Thymus (tissue), 11 donors: ENCODE measurements at regions not wholly inside any gene's neighbourhood (a gene's known extent, or its start where the extent isn't known, plus 50 kb on each side); places are given as distances from the start of the nearest gene placed in this dataset.

ENCODE experiments used
- DNase-seq, 9 donors: peaks; one replicate each; pipeline ENCODE4 v3.0.0-alpha.2; 2013; ENCODE audit warnings: low spot score in 9 of 9, low read depth in 6 of 9, missing footprints in 1 of 9
- H3K27ac ChIP-seq, 2 donors: one replicate each; pipeline ENCODE4 v1.5.1; 2013; ENCODE audit warnings: control low read depth in 1 of 2, low read depth in 1 of 2, low read length in 1 of 2, mild to moderate bottlenecking in 1 of 2, moderate library complexity in 1 of 2
- H3K27me3 ChIP-seq, 2 donors: one replicate each; pipeline ENCODE4 v1.5.1; 2013; ENCODE audit warnings: low read length in 1 of 2; ENCODE audit not compliant: control insufficient read depth in 2 of 2, insufficient read depth in 1 of 2
- H3K36me3 ChIP-seq, 2 donors: one replicate each; pipeline ENCODE4 v1.5.1; 2013; ENCODE audit warnings: low read length in 1 of 2, mild to moderate bottlenecking in 1 of 2, moderate library complexity in 1 of 2; ENCODE audit not compliant: control insufficient read depth in 2 of 2, insufficient read depth in 2 of 2
- H3K4me1 ChIP-seq, 2 donors: one replicate each; pipeline ENCODE4 v1.5.1; 2013; ENCODE audit warnings: low read length in 2 of 2; ENCODE audit not compliant: control insufficient read depth in 2 of 2, insufficient read depth in 2 of 2
- H3K4me3 ChIP-seq, 2 donors: one replicate each; pipeline ENCODE4 v1.5.1; 2013; ENCODE audit warnings: low read length in 2 of 2, control low read depth in 1 of 2, mild to moderate bottlenecking in 1 of 2
- H3K9me3 ChIP-seq, 2 donors: one replicate each; pipeline ENCODE4 v1.5.1; 2013; ENCODE audit warnings: low read length in 1 of 2, mild to moderate bottlenecking in 1 of 2; ENCODE audit not compliant: control insufficient read depth in 2 of 2, insufficient read depth in 1 of 2
- WGBS: extraction: QIAGEN DNeasy Blood & Tissue Kit; methylation state at CpG from one replicate; pipeline ENCODE4 v1.1.7; 2013; 5-methylcytosine and 5-hydroxymethylcytosine counted together
- donor health status: healthy.

DNA sequence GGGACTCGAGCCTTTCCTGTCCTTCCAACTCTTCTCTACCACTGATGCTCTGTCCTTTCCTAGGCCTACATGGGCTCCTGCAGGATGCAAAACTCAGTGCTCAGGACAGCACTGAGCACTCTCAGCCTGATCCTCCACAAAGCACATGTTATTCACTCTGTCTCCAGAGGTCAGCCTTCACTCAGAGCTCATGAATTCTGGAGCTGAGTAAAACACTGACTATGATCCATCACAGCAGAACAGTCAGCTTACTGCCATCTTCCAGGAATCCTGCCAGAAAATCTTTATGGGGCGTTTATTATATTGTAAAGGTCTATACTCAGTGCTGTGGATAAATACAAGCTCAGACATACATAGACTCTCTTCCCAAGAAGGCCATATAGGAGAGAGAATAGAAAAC, 121.5 kb upstream of the CPEB2 start:
- Histone ChIP-seq H3K4me1 (no peaks in the 10 kb centered on the region), H3K36me3 (no peaks in the 10 kb centered on the region), H3K27ac (no peak overlapping the region), H3K27me3 (no peaks in the 10 kb centered on the region), H3K4me3 (no peak overlapping the region), H3K9me3 (no peaks in the 10 kb centered on the region)
- DNase-seq, result no peak
- 95% methylated on average over 2 of the region's 2 CpGs for WGBS

DNA sequence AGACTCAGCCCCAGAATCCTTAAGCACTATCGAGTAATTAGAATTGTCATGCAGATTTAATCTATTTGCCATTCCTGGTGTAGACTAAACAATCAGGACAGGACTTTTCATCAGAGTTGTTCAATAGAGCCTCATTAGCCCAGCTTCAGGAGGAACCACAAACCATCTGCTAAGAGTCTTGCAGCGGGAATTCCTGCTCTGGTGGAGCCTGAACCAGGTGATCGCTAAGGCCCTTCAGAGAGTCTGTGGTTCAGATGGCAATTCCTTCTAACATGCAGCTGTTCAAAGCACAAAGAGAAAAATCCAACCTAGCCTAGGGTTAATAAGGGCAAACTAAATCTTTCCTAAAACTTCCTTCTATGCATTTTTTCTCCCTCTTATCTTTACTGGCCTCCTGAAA, 119.1 kb upstream of the CPEB2 start:
- no peaks in the 10 kb centered on the region for H3K9me3 ChIP-seq
- H3K27me3 ChIP-seq, result no peaks in the 10 kb centered on the region
- H3K4me1 ChIP-seq, result no peaks in the 10 kb centered on the region
- no peak overlapping the region for H3K4me3 ChIP-seq
- no peaks in the 10 kb centered on the region for H3K36me3 ChIP-seq
- DNase-seq, result no peak
- 85% methylated on average over 3 of the region's 3 CpGs for WGBS
- no peak overlapping the region for H3K27ac ChIP-seq

DNA sequence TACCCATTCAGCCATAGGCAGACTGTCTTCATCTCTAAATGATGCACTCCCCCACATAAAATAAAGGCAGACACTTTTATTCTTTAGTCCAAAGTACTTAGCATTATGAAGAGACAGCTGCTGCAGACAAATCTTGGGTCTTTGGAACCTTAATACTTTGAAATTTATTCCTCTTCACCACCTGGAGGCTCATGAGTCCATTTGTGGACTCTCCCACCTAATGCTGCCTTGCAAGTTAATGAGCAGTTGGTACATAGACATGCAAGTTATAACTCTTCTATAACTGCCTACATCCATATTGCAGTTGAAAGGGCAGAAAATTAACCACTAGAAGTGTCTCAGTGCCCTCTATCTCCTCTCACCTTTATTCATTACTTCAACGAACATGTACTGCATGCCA, 118.6 kb upstream of the CPEB2 start:
- WGBS, result 94% methylated on average over 1 of the region's 1 CpG
- no peaks in the 10 kb centered on the region for H3K27me3 ChIP-seq

DNA sequence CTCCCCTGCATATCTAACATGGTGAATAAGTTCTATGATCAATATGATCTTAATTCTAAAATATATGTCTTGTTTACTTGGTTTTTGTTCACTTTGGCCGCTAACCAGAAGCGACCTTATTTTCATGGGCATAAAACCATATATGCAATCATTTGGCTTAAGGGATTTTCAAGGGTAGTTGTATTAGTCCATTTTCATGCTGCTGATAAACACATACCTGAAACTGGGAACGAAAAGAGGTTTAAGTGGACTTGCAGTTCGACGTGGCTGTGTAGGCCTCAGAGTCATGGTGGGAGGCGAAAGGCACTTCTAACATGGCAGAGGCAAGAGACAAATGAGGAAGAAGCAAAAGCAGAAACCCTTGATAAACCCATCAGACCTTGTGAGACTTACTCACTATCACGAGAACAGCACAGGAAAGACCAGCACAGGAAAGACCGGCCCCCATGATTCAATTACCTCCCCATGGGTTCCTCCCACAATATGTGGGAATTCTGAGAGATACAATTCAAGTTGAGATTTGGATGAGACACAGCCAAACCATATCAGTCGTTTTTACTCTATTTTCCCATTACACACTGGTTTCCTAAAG, 114.3 kb upstream of the CPEB2 start:
- no peaks in the 10 kb centered on the region for H3K4me1 ChIP-seq
- no peak for DNase-seq
- H3K9me3 ChIP-seq, result no peaks in the 10 kb centered on the region
- H3K4me3 ChIP-seq, result no peak overlapping the region
- WGBS, result 93% methylated on average over 9 of the region's 9 CpGs
- H3K27me3 ChIP-seq, result no peaks in the 10 kb centered on the region
- H3K27ac ChIP-seq, result no peak overlapping the region
- no peaks in the 10 kb centered on the region for H3K36me3 ChIP-seq

More for the DNA sequence above, 118.6 kb upstream of the CPEB2 start:
- Histone ChIP-seq H3K4me1 (no peaks in the 10 kb centered on the region), H3K9me3 (no peaks in the 10 kb centered on the region), H3K27ac (no peak overlapping the region), H3K36me3 (no peaks in the 10 kb centered on the region), H3K4me3 (no peak overlapping the region)
- DNase-seq, result no peak

DNA sequence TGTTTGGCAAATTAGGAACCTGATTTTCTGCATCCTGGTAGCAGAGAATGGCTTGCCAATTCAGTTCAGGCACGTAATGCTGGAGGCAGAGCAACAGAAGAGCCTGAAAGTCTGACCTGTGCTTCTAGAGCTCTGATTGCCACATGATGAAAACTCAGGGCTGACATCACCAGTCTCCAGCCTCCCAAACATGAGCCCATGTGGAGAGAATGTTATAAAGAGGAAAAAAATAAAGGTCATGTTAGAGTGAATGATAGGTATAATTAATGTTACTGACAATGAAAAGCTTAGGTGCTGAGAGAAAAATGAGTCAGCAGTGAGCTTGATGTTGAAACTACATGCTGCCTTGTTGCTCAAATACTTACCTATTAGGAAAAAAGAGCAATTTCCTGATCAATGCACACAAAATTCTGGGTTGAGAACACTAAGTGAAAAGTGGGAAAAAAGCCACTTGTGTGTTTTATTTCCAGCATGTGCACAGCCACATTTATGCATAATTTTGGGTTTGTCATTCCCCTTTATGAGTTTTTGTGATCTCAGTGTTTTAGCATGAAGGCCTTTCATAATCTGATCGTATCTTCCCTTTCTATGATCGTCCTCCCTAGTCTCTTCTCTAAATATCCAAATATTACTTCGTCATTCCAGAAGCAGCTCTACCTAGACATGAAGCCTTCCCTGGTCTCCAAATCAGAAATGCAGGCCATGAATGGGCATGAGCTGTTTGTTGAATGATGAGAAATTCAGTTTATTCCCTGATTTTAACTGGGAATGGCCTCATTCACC, 113.3 kb upstream of the CPEB2 start:
- no peak overlapping the region for H3K4me3 ChIP-seq
- no peaks in the 10 kb centered on the region for H3K4me1 ChIP-seq
- H3K36me3 ChIP-seq, result no peaks in the 10 kb centered on the region
- no peak overlapping the region for H3K27ac ChIP-seq
- 93% methylated on average over 4 of the region's 4 CpGs for WGBS
- H3K9me3 ChIP-seq, result no peaks in the 10 kb centered on the region
- no peaks in the 10 kb centered on the region for H3K27me3 ChIP-seq
- DNase-seq, result no peak

DNA sequence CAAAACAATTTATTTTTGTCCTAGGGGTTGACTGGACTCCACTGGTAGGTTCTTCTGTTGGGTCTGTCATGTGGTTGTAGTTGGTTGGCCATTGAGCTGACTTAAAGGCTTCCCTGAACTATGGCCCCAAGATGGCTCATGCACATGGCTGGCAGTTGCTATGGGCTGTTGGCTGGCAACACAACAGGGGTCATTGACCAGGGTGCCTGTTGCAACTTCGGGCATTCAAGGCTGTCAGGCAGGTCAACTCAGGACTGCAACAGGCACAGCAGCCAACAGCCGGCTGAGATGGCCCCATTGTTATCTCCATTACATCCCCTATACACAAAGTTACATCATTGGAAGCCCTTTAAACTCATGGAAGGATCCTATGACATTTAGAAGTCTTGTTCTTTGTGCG, 109.7 kb upstream of the CPEB2 start:
- DNase-seq, result no peak
- Histone ChIP-seq H3K36me3 (no peaks in the 10 kb centered on the region), H3K4me3 (no peak overlapping the region), H3K9me3 (no peaks in the 10 kb centered on the region), H3K27ac (no peak overlapping the region), H3K27me3 (no peaks in the 10 kb centered on the region), H3K4me1 (no peaks in the 10 kb centered on the region)
- 96% methylated on average over 3 of the region's 3 CpGs for WGBS

DNA sequence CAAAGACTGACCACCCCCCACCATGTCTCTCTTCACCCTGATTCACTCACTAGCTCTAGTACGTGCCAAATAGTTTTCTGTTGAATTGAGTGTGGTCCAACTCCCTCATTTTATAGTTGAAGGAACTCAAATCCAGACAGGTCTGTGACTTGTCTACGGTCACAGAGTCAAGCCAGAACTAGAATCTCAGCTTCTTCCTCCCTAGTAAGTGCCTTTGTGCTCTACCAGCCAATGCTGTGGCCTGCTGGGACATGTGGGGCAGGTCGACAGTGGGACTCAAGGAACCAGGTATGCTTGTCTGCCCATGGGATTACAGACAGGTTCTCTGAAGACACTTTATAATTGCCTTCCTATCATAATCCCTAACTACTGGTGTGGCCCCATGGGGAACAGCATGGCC, 108.6 kb upstream of the CPEB2 start:
- Histone ChIP-seq H3K4me3 (no peak overlapping the region), H3K9me3 (no peaks in the 10 kb centered on the region), H3K36me3 (no peaks in the 10 kb centered on the region), H3K27me3 (no peaks in the 10 kb centered on the region), H3K27ac (no peak overlapping the region), H3K4me1 (no peaks in the 10 kb centered on the region)
- DNase-seq, result no peak
- 87% methylated on average over 3 of the region's 3 CpGs for WGBS

DNA sequence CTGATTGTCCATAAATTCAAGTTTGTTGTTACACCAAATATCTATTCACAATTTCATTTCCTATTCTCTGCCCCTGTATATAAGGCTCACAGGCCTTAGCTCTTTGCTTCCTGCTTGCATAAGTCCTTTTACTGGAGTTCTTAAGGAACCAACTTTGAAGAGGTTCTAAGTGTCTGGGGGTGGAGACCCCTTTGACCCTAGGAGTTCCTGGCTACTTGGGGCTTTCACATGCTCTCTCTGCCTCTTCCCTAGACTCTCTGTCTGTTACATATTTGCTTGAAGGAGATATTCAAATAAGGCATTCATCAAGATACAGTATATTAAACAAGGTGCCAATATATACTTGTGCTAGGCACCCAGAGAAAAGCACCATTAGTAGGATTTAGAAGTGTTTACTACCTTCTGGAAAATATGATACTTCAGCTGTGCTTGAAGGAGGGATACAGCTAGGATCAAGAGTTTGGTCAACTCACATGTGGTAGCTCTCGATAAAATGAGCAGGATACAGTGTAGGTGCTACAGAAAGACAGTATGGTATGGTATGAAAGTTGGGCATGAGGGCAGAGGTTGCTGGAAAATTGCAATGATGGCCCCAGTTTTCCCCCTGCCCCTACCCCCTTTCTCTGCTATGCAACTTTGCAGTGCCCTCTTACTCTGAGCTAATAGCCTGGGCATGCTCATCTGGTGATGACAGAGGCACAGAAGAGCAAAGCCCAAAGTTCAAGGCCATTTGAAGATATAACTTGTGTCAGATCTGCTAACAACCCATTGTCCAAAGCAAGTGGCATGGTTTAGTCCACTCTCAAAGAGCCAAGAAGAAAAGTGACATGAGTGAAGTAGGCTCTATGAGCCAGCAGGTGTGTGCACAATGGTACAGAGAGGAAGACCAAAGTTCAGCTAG, 107.6 kb upstream of the CPEB2 start:
- Histone ChIP-seq H3K27me3 (no peaks in the 10 kb centered on the region), H3K4me1 (no peaks in the 10 kb centered on the region), H3K4me3 (no peak overlapping the region), H3K27ac (no peak overlapping the region), H3K9me3 (no peaks in the 10 kb centered on the region), H3K36me3 (no peaks in the 10 kb centered on the region)
- no peak for DNase-seq
- WGBS, result 92% methylated on average over 1 of the region's 1 CpG

DNA sequence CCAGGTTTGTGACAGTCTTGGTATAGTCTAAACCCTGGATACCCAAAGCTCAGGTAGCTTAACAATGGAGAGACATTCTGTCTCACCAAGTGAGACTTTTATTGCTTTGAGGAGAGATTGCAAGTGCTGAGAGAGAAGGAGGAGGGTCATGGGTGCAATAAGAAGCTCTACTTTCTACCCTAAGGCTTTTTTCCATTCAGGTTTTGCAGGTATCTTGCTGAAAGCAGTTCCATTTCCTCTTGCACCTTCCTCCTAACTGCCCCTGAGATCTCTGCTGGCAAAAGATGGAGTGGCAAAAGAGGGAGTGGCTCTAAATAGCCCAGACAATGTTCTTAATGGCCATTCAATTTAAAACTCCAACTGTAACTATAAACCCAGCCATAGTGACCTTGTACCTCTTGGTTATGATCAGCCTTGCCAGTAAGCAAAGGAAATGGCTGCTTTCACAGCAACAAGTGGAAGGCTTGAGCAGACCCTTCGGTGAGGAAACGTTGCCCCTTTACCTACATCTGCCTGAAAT, 105.6 kb upstream of the CPEB2 start:
- 95% methylated on average over 2 of the region's 2 CpGs for WGBS
- H3K4me1 ChIP-seq, result no peaks in the 10 kb centered on the region
- no peak overlapping the region for H3K27ac ChIP-seq
- H3K4me3 ChIP-seq, result no peak overlapping the region
- no peaks in the 10 kb centered on the region for H3K27me3 ChIP-seq
- H3K9me3 ChIP-seq, result no peaks in the 10 kb centered on the region
- DNase-seq, result no peak
- no peaks in the 10 kb centered on the region for H3K36me3 ChIP-seq
